ENCODE measurements at regions not wholly inside any gene's neighbourhood (a gene's known extent, or its start where the extent isn't known, plus 50 kb on each side); places are given as distances from the start of the nearest gene placed in this dataset.
"Not testable (repeated sequence)": the region's sequence is repeated elsewhere in the genome, so short reads cannot be mapped to it uniquely, and the experiment has no call there.

GRCh38 chr2:171266102-171266501 is 105.4 kb upstream of the TLK1 start:
- no peak overlapping the region for H3K4me3 ChIP-seq (ENCODE audit: low read length)

DNA sequence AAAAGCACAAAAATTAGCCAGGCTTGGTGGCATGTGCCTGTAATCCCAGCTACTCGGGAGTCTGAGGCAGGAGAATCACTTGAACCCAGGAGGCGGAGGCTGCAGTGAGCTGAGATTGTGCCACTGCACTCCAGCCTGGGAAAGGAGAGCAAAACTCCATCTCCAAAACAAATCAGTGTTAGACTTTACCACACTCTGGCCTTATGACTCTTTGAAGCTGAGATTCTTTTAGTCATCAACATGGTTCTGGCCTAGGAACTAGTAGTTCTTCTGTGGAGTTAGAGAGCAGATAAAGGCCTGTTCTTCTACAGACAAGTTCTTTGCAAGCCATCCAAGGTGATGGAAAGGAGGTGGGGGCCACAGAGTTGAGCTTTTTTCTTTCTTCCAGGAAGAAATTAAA is 100.8 kb upstream of the TLK1 start:
- H3K4me3 ChIP-seq (ENCODE audit: low read length): not testable (repeated sequence)

More at GRCh38 chr2:171266102-171266501, 105.4 kb upstream of the TLK1 start:
- TF ChIP-seq ZNF274 (IDR thresholded peaks at IDR 0.05; ENCODE audit: low read depth, low read length): no peak

GRCh38 chr2:171260471-171261424 is 100.1 kb upstream of the TLK1 start:
- no peak overlapping the region for H3K4me3 ChIP-seq (ENCODE audit: low read length)
- no peak for TF ChIP-seq ZNF274 (IDR thresholded peaks at IDR 0.05; ENCODE audit: low read depth, low read length)

- H3K4me3 ChIP-seq (ENCODE audit: low read length): no peak overlapping the region
- TF ChIP-seq ZNF274 (IDR thresholded peaks at IDR 0.05; ENCODE audit: low read depth, low read length): no peak
These were observed 94.0 kb upstream of the TLK1 start for GRCh38 chr2:171254666-171255065.

GRCh38 chr2:171253900-171254650 is 93.4 kb upstream of the TLK1 start:
- TF ChIP-seq ZNF274 (IDR thresholded peaks at IDR 0.05; ENCODE audit: low read depth, low read length): no peak
- H3K4me3 ChIP-seq (ENCODE audit: low read length): no peak overlapping the region

DNA sequence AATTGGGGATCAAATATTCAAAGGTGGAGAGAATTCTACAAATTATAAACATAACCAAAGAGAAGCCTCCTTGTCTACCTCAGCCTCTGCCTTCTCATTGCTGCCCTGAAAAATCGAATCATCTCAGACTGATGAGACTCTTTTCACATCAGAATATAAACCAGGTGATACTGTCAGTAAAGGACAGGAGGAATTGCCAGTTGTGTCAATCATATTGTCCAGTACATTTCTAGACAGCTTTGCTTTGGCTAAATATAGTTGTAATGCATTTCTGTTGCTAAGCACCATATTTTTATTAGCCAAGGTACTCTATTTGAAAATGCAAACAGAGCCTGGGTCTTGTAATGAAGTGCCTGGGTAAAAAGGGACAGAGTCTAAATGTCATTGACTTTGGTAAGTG is 92.6 kb upstream of the TLK1 start:
- no peak for TF ChIP-seq ZNF274 (IDR thresholded peaks at IDR 0.05; ENCODE audit: low read depth, low read length)
- no peak overlapping the region for H3K4me3 ChIP-seq (ENCODE audit: low read length)

- TF ChIP-seq ZNF274 (IDR thresholded peaks at IDR 0.05; ENCODE audit: low read depth, low read length): no peak
- no peak overlapping the region for H3K4me3 ChIP-seq (ENCODE audit: low read length)
These were observed 89.0 kb upstream of the TLK1 start for GRCh38 chr2:171249689-171250088.

GRCh38 chr2:171247741-171248662 is 87.3 kb upstream of the TLK1 start:
- H3K4me3 ChIP-seq (ENCODE audit: low read length): no peak overlapping the region
- no peak for TF ChIP-seq ZNF274 (IDR thresholded peaks at IDR 0.05; ENCODE audit: low read depth, low read length)

GRCh38 chr2:171244970-171245782 is 84.5 kb upstream of the TLK1 start:
- no peak overlapping the region for H3K4me3 ChIP-seq (ENCODE audit: low read length)
- TF ChIP-seq ZNF274 (IDR thresholded peaks at IDR 0.05; ENCODE audit: low read depth, low read length): no peak

- H3K4me3 ChIP-seq (ENCODE audit: low read length): no peak overlapping the region
- TF ChIP-seq ZNF274 (IDR thresholded peaks at IDR 0.05; ENCODE audit: low read depth, low read length): no peak
These were observed 83.8 kb upstream of the TLK1 start for GRCh38 chr2:171244466-171244969.

- TF ChIP-seq ZNF274 (IDR thresholded peaks at IDR 0.05; ENCODE audit: low read depth, low read length): no peak
- H3K4me3 ChIP-seq (ENCODE audit: low read length): no peak overlapping the region
These were observed 81.1 kb upstream of the TLK1 start for GRCh38 chr2:171241771-171242170.

DNA sequence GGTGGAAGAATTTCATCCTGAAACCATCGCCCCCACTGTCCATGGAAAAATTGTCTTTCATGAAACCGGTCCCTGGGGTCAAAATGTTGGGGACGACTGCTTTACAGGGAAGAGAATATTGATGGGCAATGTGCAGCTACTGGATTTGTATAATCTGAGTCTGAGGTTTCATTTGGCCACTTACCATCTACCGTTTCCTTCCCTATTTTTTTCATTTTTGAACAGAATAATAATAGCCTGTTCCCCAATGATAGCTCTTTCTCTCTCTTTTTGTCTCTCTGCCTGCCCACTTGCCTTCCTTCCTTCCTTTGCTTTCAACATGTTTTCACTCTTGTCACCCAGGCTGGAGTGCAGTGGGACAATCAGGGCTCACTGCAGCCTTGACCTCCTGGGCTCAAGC is 78.3 kb upstream of the TLK1 start:
- no peak overlapping the region for H3K4me3 ChIP-seq (ENCODE audit: low read length)
- TF ChIP-seq ZNF274 (IDR thresholded peaks at IDR 0.05; ENCODE audit: low read depth, low read length): no peak
